ENCODE measurements at regions not wholly inside any gene's neighbourhood (a gene's known extent, or its start where the extent isn't known, plus 50 kb on each side); places are given as distances from the start of the nearest gene placed in this dataset.
"Not testable (repeated sequence)": the region's sequence is repeated elsewhere in the genome, so short reads cannot be mapped to it uniquely, and the experiment has no call there.

DNA sequence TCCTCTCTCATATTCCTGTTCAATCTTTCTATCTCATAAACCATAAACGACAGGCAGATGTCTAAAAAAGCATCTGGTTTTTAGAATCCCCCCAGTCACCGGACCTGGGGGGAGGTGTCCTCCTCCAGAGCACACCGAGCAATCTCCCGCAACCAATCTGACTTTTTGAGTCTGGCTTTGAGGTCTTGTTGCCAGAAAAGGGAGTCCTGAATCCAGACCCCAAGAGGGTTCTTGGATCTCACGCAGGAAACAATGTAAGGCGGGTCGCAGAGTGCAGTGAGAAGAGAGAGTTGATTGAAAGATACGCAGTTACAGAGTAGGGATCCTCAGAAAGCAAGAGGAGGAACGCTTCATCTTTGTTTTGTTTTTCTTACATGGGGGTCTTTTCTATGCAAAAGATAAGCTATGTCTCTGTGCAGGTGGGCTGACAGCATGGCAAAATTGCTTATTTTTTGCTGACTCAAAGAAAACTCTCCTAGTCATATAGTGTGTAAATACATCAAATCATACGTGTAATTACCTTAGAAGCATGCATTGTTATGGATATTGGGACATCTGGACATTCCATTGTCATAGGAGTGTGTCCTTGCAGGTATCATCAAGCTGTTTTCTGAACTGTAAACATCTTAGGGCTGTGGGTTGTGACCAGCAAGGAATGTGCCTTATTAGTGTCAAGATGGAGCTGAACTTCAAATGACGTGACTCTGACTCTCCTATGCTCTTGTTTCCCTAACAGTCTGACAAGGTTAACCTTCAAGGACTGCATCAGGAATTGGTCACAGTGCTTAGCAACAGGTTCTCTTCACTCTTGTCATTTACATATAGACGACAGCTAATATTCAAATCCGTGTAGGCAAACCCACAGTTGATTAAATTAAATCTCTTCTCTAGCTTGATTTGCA, 159.3 kb upstream of the DAPK1 start:
- DNase-seq = no peak

DNA sequence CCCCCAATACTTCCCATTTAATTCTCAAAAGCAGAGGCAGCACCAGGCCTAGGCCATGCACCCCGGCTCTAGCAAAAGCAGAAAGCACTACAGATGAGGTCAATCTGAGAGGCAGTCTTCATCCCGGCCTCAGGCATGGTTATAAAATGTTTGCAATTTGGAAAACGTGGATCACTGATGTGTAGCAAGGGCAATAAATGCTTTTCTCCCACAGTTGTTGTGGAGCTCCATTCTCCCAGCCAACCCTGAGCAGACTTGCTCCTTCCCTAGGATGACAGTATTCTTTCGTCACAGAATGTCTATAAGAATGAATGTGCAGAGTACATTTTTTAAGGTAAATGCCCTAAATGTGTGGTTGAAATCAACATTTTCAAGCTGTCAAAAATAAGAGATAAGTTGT, 157.3 kb upstream of the DAPK1 start:
- DNase-seq = no peak

DNA sequence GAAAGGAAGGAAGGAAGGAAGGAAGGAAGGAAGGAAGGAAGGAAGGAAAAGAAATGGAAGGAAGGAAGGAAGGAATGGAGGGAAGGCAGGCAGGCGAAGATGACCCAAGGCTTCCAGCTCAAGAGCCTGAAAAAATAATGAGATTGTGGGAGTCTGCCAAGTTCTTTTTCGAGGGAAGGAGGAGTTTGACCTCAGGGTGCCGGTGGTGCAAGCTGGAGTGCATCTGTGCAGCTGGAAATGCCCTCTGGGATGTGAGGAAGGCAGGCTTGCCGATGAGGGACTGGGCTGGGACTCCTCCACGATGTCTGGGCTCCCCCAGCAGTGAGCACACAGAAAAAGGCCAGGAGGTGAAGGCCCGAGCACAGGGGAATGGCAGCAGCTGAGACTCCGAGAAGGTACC, 154.9 kb upstream of the DAPK1 start:
- no peak for DNase-seq

- DNase-seq = no peak
Measured at GRCh38 chr9:87343816-87344430, 153.7 kb upstream of the DAPK1 start.

- no peak for DNase-seq
Measured at GRCh38 chr9:87346061-87346665, 151.5 kb upstream of the DAPK1 start.

GRCh38 chr9:87350915-87351314, 146.8 kb upstream of the DAPK1 start:
- DNase-seq = no peak

DNA sequence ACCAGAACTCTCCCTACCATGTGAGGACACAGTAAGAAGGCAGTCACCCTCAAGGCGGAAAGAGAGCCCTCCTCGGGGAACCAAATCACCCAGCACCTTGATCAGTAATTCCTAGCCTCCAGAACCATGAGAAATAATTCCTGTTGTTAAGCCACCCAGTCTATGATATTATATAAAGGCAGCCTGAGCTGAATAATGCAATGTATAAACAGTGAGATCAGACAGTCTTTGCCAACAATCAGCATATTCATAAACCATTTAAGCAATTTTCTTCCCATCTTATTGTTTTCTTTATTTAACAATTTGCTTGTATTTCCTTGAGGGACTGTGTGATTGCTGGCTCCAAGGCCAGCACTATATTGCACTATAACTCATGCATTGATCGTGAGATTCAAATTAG, 144.4 kb upstream of the DAPK1 start:
- no peak for DNase-seq

- DNase-seq = no peak
Measured at GRCh38 chr9:87354147-87354546, 143.5 kb upstream of the DAPK1 start.

DNA sequence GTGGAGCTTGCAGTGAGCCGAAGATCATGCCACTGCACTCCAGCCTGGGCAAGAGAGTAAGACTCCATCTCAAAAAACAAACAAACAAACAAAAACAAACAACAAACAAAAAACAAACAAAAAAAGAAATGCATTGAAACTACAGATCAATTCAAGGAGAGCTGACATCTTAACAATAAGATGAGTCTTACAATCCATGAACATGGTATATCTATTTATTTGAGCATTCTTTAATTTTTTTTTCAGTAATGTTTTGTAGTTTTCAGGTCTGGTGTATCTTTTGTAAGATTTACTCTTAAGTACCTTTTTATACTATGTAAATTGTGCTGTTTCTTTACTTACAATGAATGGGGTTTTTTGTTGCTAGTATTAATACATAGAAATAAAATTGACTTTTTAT, 140.1 kb upstream of the DAPK1 start:
- DNase-seq = no peak

DNA sequence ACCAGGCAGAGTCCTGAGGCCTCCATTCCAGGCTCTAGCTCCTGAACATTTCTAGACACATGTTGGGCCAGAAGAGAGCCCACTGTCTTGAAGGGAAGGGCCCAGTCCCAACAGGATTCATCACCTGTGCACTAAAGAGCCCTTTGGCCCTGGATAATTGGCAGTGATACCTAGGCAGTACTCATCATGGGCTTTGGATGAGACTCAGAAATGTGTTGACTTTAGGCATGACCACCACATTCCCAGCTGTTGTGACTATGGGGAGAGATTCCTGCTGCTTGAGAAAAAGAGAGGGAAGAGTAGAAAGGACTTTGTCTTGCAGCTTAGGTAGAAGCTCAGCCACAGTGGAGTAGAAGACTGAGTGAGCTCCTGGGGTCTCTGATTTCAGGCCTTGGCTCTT, 138.4 kb upstream of the DAPK1 start:
- DNase-seq = no peak

DNA sequence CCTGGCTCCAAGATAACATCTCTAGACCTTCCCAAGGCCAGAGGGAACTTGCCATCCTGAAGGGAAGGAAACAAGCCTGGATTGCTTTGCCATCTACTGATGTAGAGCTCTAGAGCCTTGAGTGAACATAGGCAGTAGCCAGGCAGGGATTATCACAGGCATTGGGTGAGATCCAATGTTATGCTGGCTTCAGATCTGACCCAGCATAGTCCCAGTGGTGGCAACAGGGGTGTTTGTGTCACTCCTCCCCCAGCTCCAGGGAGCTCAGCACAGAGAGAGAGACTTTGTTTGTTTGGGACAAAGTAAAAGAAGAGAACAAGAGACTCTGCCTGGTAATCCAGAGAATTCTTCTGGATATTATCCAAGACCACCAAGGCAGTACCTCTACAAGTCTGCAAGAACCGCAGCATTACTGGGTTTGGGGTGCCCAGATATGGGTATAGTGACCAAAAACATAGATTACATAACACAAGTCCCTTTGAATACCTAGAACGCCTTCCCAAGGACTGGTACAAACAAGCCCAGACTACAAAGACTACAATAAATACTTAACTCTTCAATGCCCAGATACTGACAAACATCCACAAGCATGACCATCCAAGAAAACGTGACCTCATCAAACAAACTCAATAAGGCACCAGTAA, 137.6 kb upstream of the DAPK1 start:
- DNase-seq = no peak

DNA sequence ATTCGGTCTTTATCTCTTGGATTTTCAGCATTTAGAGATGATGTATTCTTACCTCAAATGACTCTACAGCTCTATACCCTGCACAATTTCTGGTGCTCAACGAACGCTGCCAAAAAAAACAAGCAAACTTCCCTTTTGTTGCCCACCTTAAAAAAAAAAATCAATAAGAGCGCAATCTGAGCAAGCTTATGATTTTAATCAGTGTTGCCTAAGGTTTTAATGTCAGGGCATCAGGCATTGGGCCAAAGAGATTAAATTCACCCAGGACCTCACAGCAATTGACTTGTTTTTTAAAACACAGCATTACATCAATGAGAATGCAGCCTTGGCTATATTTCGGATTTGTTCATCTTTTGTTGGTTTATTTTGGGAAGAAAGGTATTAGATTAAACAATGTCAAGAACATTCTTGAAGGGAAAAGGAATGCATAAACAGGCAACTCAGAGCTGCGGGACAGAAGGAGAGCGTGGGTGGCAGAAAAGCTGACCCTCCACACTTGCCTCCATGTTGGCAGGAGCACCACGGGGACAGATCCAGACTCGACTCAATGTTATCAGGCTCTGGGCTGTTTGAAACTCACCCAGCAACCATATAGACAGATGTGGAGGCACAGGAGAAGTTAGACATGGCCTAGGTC, 127.5 kb upstream of the DAPK1 start:
- DNase-seq = no peak

DNA sequence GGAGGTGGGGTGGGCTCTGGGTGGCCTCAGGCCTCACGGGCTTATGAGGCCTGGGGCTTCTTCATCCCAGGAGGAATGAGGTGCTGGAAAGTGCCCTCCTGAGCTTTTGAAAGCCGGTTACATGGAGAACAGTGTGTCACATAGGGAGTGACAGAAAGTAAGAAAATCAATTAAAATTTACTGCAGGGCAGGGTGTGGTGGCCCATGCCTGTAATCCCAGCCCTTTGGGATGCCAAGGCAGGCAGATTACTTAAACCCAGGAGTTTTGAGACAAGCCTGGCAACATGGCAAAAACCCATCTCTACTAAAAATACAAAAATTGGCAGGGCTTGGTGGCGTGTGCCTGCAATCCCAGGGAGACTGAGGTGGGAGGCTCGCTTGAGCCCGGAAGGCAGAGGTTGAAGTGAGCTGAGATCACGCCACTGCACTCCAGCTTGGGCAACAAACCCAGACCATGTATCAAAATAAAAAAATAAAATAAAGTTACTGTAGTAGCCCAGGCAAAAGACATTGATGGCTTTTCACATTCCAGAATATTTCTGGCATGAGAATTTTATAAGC, 125.8 kb upstream of the DAPK1 start:
- no peak for DNase-seq

- DNase-seq = no peak
Measured at GRCh38 chr9:87372356-87372851, 125.3 kb upstream of the DAPK1 start.

DNA sequence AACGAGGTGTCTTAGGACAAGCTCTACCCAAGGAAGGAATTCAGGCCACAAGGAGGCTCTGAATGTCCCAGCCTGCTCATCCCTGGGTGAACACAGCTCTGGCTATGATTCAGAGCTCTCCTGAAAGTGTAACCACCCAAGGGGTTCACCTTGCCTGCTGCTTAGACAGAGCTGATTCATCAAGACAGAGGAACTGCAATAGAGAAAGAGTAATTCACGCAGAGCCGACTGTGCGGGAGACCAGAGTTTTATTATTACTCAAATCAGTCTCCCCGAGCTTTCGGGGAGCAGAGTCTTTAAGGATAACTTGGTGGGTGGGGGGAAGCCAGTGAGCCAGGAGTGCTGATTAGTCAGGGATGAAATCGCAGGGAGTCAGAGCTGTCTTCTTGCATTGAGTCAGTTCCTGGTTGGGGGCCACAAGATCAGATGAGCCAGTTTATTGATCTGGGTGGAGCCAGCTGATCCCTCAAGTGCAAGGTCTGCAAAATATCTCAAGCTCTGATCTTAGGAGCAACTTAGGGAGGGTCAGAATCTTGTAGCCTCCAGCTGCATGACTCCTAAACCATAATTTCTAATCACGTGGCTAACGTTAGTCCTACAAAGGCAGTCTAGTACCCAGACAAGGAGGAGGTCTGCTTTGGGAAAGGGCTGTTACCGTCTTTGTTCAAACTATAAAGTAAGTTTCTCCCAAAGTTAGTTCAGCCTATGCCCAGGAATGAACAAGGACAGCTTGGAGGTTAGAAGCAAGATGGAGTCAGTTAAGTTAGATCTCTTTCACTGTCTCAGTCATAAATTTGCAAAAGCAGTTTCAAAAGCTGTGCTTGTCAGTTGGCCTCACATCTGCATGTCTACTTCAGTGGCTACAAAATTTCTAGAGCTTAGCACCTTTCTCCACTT, 123.4 kb upstream of the DAPK1 start:
- DNase-seq = not testable (repeated sequence)

- DNase-seq = no peak
Measured at GRCh38 chr9:87375397-87376073, 122.1 kb upstream of the DAPK1 start.

GRCh38 chr9:87378676-87379075, 119.0 kb upstream of the DAPK1 start:
- no peak for DNase-seq

DNA sequence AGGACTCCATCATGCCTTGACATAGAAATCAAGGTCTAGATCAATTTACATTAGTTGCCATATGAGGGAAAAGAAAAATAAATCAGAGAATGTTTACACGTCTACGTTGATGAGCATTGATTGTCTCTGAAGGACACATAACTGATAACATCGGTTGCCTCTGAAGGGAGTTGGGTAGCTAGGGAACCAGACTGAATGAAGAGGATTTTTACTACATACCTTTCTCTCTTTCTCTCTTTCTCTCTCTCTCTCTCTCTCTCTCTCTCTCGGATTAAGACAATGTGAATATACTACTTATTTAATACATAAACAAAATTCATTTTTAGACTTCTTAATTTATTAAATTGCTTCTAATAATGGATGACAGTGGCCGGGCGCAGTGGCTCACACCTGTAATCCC, 118.4 kb upstream of the DAPK1 start:
- DNase-seq = no peak

GRCh38 chr9:87381050-87381711, 116.5 kb upstream of the DAPK1 start:
- no peak for DNase-seq

- DNase-seq = no peak
Measured at GRCh38 chr9:87381746-87382145, 115.9 kb upstream of the DAPK1 start.

Data from NCI-H774 (cell line).